ENCODE measurements at regions not wholly inside any gene's neighbourhood (a gene's known extent, or its start where the extent isn't known, plus 50 kb on each side); places are given as distances from the start of the nearest gene placed in this dataset.
"Not testable (repeated sequence)": the region's sequence is repeated elsewhere in the genome, so short reads cannot be mapped to it uniquely, and the experiment has no call there.

GRCh38 chr9:105121861-105122430 lies 122.5 kb upstream of the SLC44A1 start:
- no peak for TF ChIP-seq CTCF (IDR thresholded peaks at IDR 0.05)
- Histone ChIP-seq H3K27me3 (no peaks in the 10 kb centered on the region), H3K27ac (no peak overlapping the region), H3K4me1 (ENCODE audit: control insufficient read depth in 1 of 2, insufficient read depth in 1 of 2, low read depth in 1 of 2, low read length in 1 of 2) (peaks cover 15 to 24% of the 10 kb centered on the region in 2 experiments), H3K9me3 (no peaks in the 10 kb centered on the region), H3K36me3 (no peaks in the 10 kb centered on the region), H3K4me3 (ENCODE audit: low read depth in 1 of 2, low read length in 1 of 2) (no peak overlapping the region)

- H3K27me3 ChIP-seq; H3K4me3 ChIP-seq (ENCODE audit: low read depth in 1 of 2, low read length in 1 of 2); H3K36me3 ChIP-seq; H3K27ac ChIP-seq; H3K9me3 ChIP-seq: not testable (repeated sequence)
- peaks cover 37 to 45% of the 10 kb centered on the region in 2 experiments for H3K4me1 ChIP-seq (ENCODE audit: control insufficient read depth in 1 of 2, insufficient read depth in 1 of 2, low read depth in 1 of 2, low read length in 1 of 2)
Measured at GRCh38 chr9:105124598-105124997, 119.9 kb upstream of the SLC44A1 start.

GRCh38 chr9:105126226-105126625 lies 118.2 kb upstream of the SLC44A1 start:
- Histone ChIP-seq H3K4me3 (ENCODE audit: low read depth in 1 of 2, low read length in 1 of 2) (no peak overlapping the region), H3K27me3 (no peaks in the 10 kb centered on the region), H3K36me3 (no peaks in the 10 kb centered on the region), H3K9me3 (no peaks in the 10 kb centered on the region), H3K27ac (no peak overlapping the region), H3K4me1 (ENCODE audit: control insufficient read depth in 1 of 2, insufficient read depth in 1 of 2, low read depth in 1 of 2, low read length in 1 of 2) (peaks cover 37 to 42% of the 10 kb centered on the region in 2 experiments)
- no peak for TF ChIP-seq CTCF (IDR thresholded peaks at IDR 0.05)

DNA sequence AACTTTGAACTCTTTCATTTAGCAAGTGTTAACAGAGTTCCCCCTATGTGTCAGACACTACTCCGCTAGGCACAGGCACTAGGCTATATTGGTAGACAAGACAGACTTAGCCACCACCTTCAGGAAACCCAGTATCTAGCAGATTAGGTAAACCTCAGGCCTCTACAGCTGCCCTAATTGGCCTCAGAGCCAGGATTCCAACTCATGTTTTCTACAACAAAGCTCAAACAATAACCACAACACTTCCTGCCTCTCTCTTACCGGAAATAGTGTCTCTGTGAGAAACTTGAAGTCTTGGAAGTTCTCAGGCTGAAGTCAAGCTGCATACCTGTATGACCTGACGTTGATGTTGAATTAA lies 116.6 kb upstream of the SLC44A1 start:
- Histone ChIP-seq H3K36me3 (no peaks in the 10 kb centered on the region), H3K4me1 (ENCODE audit: control insufficient read depth in 1 of 2, insufficient read depth in 1 of 2, low read depth in 1 of 2, low read length in 1 of 2) (peaks cover 37 to 42% of the 10 kb centered on the region in 2 experiments), H3K9me3 (no peaks in the 10 kb centered on the region), H3K27me3 (no peaks in the 10 kb centered on the region), H3K27ac (peak overlapping the region; percentile 77), H3K4me3 (ENCODE audit: low read depth in 1 of 2, low read length in 1 of 2) (peak overlapping the region; percentile 5 to 32)
- no peak for TF ChIP-seq CTCF (IDR thresholded peaks at IDR 0.05)

DNA sequence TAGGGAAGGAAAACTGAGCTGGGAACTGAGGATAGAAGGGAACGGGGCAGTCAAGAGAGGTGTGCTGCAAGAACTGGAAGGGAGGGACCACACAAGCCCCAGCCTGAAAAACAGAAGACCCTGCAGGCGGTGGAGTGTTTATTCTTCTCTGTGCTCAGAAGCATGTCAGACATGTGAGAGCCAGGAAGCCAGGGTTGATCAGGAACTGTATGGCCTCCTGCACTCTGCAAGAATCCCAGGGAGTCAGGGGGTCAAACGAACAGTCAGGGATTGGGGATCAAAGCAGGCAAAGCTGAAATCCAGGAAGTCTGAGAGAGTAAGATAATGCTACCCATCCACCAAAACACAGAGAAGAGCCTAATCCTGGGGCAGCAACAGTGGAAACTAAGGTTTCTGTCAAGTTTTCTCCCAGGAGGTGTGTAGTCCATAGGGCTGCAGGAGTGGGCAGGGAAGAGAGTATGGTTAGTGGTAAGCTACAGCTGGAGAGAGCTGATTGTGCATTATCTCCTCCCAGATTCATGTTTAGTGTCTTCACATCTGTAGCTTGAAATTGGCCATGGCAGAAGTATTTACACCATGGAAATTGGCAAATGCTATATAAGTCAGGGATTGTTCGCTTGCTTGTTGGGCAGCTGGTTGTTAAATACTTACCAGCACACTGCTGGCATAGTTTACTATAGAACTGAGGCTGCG lies 115.4 kb upstream of the SLC44A1 start:
- no peaks in the 10 kb centered on the region for H3K27me3 ChIP-seq
- peaks cover 37 to 42% of the 10 kb centered on the region in 2 experiments for H3K4me1 ChIP-seq (ENCODE audit: control insufficient read depth in 1 of 2, insufficient read depth in 1 of 2, low read depth in 1 of 2, low read length in 1 of 2)
- H3K36me3 ChIP-seq: no peaks in the 10 kb centered on the region
- peak overlapping the region in 1 of 2 experiments; percentile 32 for H3K4me3 ChIP-seq (ENCODE audit: low read depth in 1 of 2, low read length in 1 of 2)
- H3K9me3 ChIP-seq: no peaks in the 10 kb centered on the region
- no peak for TF ChIP-seq CTCF (IDR thresholded peaks at IDR 0.05)
- no peak overlapping the region for H3K27ac ChIP-seq

- peaks cover 31 to 36% of the 10 kb centered on the region in 2 experiments for H3K4me1 ChIP-seq (ENCODE audit: control insufficient read depth in 1 of 2, insufficient read depth in 1 of 2, low read depth in 1 of 2, low read length in 1 of 2)
- H3K27me3 ChIP-seq: no peaks in the 10 kb centered on the region
- TF ChIP-seq CTCF (IDR thresholded peaks at IDR 0.05): no peak
- H3K27ac ChIP-seq: no peak overlapping the region
- no peak overlapping the region for H3K4me3 ChIP-seq (ENCODE audit: low read depth in 1 of 2, low read length in 1 of 2)
- H3K9me3 ChIP-seq: no peaks in the 10 kb centered on the region
- H3K36me3 ChIP-seq: no peaks in the 10 kb centered on the region
Measured at GRCh38 chr9:105129731-105130130, 114.7 kb upstream of the SLC44A1 start.
